ENCODE measurements at regions not wholly inside any gene's neighbourhood (a gene's known extent, or its start where the extent isn't known, plus 50 kb on each side); places are given as distances from the start of the nearest gene placed in this dataset.

- TF ChIP-seq POLR2A (IDR thresholded peaks at IDR 0.05; ENCODE audit: low read length) (no peak), GATA1 (IDR thresholded peaks at IDR 0.05; ENCODE audit: low read depth, low read length) (no peak)
Measured at GRCh38 chr3:197356741-197357140, 58.3 kb upstream of the DLG1 start.

Measured in erythroblast (primary cell).